ENCODE measurements at regions not wholly inside any gene's neighbourhood (a gene's known extent, or its start where the extent isn't known, plus 50 kb on each side); places are given as distances from the start of the nearest gene placed in this dataset.

GRCh38 chr5:158552241-158552640 lies 547.5 kb downstream of the EBF1 start:
- Histone ChIP-seq H3K27me3 (ENCODE audit: low read depth) (no peaks in the 10 kb centered on the region), H3K27ac (no peak overlapping the region), H3K4me1 (no peaks in the 10 kb centered on the region), H3K36me3 (no peaks in the 10 kb centered on the region), H3K4me3 (no peak overlapping the region), H3K9me3 (peaks cover 9% of the 10 kb centered on the region)
- TF ChIP-seq, protein P1, sequence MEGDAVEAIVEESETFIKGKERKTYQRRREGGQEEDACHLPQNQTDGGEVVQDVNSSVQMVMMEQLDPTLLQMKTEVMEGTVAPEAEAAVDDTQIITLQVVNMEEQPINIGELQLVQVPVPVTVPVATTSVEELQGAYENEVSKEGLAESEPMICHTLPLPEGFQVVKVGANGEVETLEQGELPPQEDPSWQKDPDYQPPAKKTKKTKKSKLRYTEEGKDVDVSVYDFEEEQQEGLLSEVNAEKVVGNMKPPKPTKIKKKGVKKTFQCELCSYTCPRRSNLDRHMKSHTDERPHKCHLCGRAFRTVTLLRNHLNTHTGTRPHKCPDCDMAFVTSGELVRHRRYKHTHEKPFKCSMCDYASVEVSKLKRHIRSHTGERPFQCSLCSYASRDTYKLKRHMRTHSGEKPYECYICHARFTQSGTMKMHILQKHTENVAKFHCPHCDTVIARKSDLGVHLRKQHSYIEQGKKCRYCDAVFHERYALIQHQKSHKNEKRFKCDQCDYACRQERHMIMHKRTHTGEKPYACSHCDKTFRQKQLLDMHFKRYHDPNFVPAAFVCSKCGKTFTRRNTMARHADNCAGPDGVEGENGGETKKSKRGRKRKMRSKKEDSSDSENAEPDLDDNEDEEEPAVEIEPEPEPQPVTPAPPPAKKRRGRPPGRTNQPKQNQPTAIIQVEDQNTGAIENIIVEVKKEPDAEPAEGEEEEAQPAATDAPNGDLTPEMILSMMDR (IDR thresholded peaks at IDR 0.05), result no peak
- intact Hi-C loops (cut with DNase I), result no loop called here
- no peak for ATAC-seq
- no peak for DNase-seq

DNA sequence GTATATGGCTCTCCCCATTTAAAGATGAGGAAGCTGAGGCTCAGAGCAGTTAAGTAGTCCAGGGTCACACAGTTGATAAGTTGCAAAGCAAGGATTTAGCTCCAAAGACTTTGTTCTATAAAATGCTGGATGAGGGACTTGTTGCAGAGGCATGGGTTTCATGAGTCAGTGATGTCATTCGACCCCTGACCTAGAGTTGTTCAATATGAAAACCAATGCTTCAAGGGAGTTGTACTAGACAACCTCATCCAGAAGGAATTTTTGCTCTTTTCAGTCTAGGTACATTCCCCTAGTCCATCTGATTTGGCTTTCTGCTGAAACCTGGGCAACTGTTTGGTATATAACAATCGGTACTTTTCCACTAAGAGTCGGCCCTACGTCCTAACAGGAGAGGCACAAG lies 550.4 kb downstream of the EBF1 start:
- Histone ChIP-seq H3K27ac (no peak overlapping the region), H3K4me1 (no peaks in the 10 kb centered on the region), H3K36me3 (no peaks in the 10 kb centered on the region), H3K27me3 (ENCODE audit: low read depth) (no peaks in the 10 kb centered on the region), H3K4me3 (no peak overlapping the region), H3K9me3 (no peaks in the 10 kb centered on the region)
- DNase-seq (no peak), ATAC-seq (no peak)
- TF ChIP-seq, protein P1 (IDR thresholded peaks at IDR 0.05), result no peak
- intact Hi-C loops (cut with DNase I), result no loop called here

- Histone ChIP-seq H3K4me3 (no peak overlapping the region), H3K27me3 (ENCODE audit: low read depth) (no peaks in the 10 kb centered on the region), H3K27ac (no peak overlapping the region), H3K36me3 (no peaks in the 10 kb centered on the region), H3K4me1 (no peaks in the 10 kb centered on the region), H3K9me3 (no peaks in the 10 kb centered on the region)
- DNase-seq (no peak), ATAC-seq (no peak)
- TF ChIP-seq, protein P1 (IDR thresholded peaks at IDR 0.05), result no peak
- intact Hi-C loops (cut with DNase I), result no loop called here
Observed at GRCh38 chr5:158546748-158547147, 553.0 kb downstream of the EBF1 start.

GRCh38 chr5:158545949-158546530 lies 553.7 kb downstream of the EBF1 start:
- Histone ChIP-seq H3K36me3 (no peaks in the 10 kb centered on the region), H3K27me3 (ENCODE audit: low read depth) (no peaks in the 10 kb centered on the region), H3K9me3 (no peaks in the 10 kb centered on the region), H3K27ac (no peak overlapping the region), H3K4me3 (no peak overlapping the region), H3K4me1 (no peaks in the 10 kb centered on the region)
- intact Hi-C loops (cut with DNase I), result no loop called here
- TF ChIP-seq, protein P1 (IDR thresholded peaks at IDR 0.05), result no peak
- DNase-seq, result no peak
- ATAC-seq, result no peak

GRCh38 chr5:158544388-158545339 lies 555.1 kb downstream of the EBF1 start:
- ATAC-seq, result no peak
- Histone ChIP-seq H3K9me3 (no peaks in the 10 kb centered on the region), H3K27ac (no peak overlapping the region), H3K4me1 (no peaks in the 10 kb centered on the region), H3K4me3 (no peak overlapping the region), H3K36me3 (no peaks in the 10 kb centered on the region), H3K27me3 (ENCODE audit: low read depth) (no peaks in the 10 kb centered on the region)
- intact Hi-C loops (cut with DNase I), result no loop called here
- TF ChIP-seq, protein P1 (IDR thresholded peaks at IDR 0.05), result no peak
- DNase-seq, result no peak
